Calu3 (cell line): ENCODE measurements at regions not wholly inside any gene's neighbourhood (a gene's known extent, or its start where the extent isn't known, plus 50 kb on each side); places are given as distances from the start of the nearest gene placed in this dataset.

ENCODE experiments used
- BruUV-seq: library from RNA; stranded (reverse); fragments of 400-500 nt; replicated peaks from 2 replicates; lab custom pipeline; 2021; lab: Mats Ljungman, UMichigan
- CTCF ChIA-PET: fragments of 300-600 bp; sonication (Branson Sonifier 250); formaldehyde crosslinking; loops from one replicate; lab custom pipeline; 2022; ENCODE audit warnings: antibody characterized with exemption; lab: Charles Lee
- DNase-seq: peaks from one replicate; pipeline ENCODE4 v3.0.0; 2022
- H3K27ac Mint-ChIP-seq: one replicate; pipeline ENCODE4 v1.8.0; 2022; ENCODE audit warnings: mixed read lengths; ENCODE audit not compliant: unreplicated experiment
- H3K27me3 Mint-ChIP-seq: one replicate; pipeline ENCODE4 v1.8.0; 2022; ENCODE audit warnings: mixed read lengths; ENCODE audit not compliant: unreplicated experiment
- H3K36me3 Mint-ChIP-seq: one replicate; pipeline ENCODE4 v1.8.0; 2022; ENCODE audit warnings: mild to moderate bottlenecking, moderate library complexity, mixed read lengths; ENCODE audit not compliant: insufficient read depth, unreplicated experiment
- H3K4me1 Mint-ChIP-seq: one replicate; pipeline ENCODE4 v1.8.0; 2022; ENCODE audit warnings: mild to moderate bottlenecking, low read depth, mixed read lengths; ENCODE audit not compliant: unreplicated experiment
- H3K4me3 Mint-ChIP-seq: one replicate; pipeline ENCODE4 v1.8.0; 2022; ENCODE audit warnings: mild to moderate bottlenecking, low read depth, moderate library complexity, mixed read lengths; ENCODE audit not compliant: unreplicated experiment
- H3K9me3 Mint-ChIP-seq: one replicate; pipeline ENCODE4 v1.8.0; 2022; ENCODE audit warnings: low read depth, mixed read lengths; ENCODE audit not compliant: unreplicated experiment
- intact Hi-C: fragments of 100-400 bp; cut with micrococcal nuclease; formaldehyde crosslinking; loops from one replicate; pipeline ENCODE4 v1.10.0; 2022; ENCODE audit not compliant: unreplicated experiment
- TF ChIP-seq, protein P1 (sequence below): fragments of 200-600 bp; IDR thresholded peaks from one replicate; pipeline ENCODE4 v1.8.0; 2022; ENCODE audit warnings: antibody characterized with exemption; ENCODE audit not compliant: unreplicated experiment

DNA sequence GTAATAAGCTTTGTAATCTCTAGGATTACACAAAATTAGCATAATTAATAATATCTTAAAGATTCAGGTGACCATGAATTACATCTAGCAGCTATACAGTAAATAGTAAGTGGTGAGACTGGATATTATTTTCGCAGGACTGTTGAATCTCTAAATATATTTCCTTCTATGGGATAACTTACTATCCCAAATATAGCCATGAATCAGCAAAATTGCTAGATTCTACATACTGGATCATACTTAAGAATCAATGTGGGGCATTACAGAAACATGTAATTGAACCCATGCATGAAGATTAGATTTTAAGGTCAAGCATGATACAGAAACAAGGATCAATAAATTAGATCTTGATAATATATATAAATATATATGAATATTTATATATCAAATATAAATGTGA, 1203.4 kb downstream of the BRINP3 start:
- no peak for DNase-seq
- Mint-ChIP-seq H3K27me3 (no peaks in the 10 kb centered on the region), H3K9me3 (peaks cover 2% of the 10 kb centered on the region), H3K4me1 (no peaks in the 10 kb centered on the region), H3K27ac (no peak overlapping the region), H3K36me3 (no peaks in the 10 kb centered on the region), H3K4me3 (no peak overlapping the region)
- TF ChIP-seq, protein P1, sequence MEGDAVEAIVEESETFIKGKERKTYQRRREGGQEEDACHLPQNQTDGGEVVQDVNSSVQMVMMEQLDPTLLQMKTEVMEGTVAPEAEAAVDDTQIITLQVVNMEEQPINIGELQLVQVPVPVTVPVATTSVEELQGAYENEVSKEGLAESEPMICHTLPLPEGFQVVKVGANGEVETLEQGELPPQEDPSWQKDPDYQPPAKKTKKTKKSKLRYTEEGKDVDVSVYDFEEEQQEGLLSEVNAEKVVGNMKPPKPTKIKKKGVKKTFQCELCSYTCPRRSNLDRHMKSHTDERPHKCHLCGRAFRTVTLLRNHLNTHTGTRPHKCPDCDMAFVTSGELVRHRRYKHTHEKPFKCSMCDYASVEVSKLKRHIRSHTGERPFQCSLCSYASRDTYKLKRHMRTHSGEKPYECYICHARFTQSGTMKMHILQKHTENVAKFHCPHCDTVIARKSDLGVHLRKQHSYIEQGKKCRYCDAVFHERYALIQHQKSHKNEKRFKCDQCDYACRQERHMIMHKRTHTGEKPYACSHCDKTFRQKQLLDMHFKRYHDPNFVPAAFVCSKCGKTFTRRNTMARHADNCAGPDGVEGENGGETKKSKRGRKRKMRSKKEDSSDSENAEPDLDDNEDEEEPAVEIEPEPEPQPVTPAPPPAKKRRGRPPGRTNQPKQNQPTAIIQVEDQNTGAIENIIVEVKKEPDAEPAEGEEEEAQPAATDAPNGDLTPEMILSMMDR, result no peak
- CTCF ChIA-PET, result no interaction called here
- no TSS peak for BruUV-seq
- intact Hi-C loops, result no loop called here

DNA sequence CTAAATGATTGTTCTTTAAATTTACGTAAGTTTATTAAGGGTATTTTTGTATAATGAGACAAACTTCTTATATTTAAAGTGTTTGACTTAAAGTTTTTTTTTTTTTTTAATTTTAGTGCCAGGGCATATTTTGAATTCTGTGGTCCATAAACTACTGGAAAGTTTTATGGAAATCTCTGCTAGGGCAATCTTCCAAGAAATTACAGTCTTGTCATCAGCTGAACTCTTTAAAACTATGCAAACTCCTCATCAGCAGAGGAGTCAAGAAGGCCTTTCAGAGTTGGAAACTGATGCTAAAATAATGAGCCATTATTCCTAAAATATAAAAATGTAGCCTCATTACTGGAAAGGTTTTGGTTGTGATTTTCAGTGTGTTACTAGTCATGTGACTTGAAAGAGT, 1201.9 kb downstream of the BRINP3 start:
- Mint-ChIP-seq H3K4me3 (no peak overlapping the region), H3K9me3 (peaks cover 2% of the 10 kb centered on the region), H3K27me3 (no peaks in the 10 kb centered on the region), H3K27ac (no peak overlapping the region), H3K4me1 (no peaks in the 10 kb centered on the region), H3K36me3 (no peaks in the 10 kb centered on the region)
- TF ChIP-seq, protein P1, result no peak
- CTCF ChIA-PET, result interaction anchor here (1.3 kb wide), 1 partner anchor 12 kb away, joined by 4 read pairs; no protein-coding TSS in a partner anchor
- intact Hi-C loops, result no loop called here
- no TSS peak for BruUV-seq
- DNase-seq, result no peak

DNA sequence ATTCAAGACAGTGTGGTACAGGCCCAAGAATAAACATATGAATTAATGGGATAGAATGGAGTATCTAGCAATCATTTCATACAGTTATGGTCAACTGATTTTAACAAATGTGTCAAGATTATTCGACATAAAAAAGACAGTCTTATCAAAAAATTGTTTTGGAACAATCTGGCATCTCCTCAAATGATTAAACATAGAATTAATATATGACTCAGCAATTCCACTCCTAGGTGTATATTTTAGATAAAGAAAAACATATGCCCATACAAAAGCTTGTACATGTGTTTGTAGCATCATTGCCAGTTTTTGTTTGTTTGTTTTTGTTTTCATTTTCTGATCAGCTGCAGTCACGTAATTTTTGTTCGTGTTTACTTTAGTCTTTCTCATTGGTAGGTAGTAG, 1188.3 kb downstream of the BRINP3 start:
- TF ChIP-seq, protein P1, result no peak
- H3K27ac Mint-ChIP-seq, result no peak overlapping the region

DNA sequence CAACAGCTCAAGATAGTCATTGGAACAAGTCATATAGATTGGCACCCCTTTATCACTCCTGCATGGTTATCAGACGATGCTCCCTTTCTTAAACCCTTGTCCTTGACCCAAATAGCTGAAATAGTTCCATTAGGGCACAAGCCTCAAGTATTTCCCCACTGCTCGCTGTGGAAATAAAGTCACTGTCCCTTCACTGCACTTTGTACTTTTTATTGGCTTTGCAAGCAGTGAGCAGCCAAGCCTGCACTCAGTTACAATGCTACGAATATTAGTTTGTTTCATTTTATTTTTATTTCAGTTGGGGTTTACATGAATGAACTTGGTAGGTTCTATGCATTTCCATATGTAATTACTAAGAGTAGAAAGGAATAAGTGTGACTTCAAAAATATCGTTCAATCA, 1176.4 kb downstream of the BRINP3 start:
- Mint-ChIP-seq H3K27ac (no peak overlapping the region), H3K36me3 (no peaks in the 10 kb centered on the region), H3K4me1 (no peaks in the 10 kb centered on the region), H3K9me3 (no peaks in the 10 kb centered on the region), H3K4me3 (no peak overlapping the region), H3K27me3 (no peaks in the 10 kb centered on the region)
- CTCF ChIA-PET, result no interaction called here
- intact Hi-C loops, result no loop called here
- BruUV-seq, result no TSS peak
- TF ChIP-seq, protein P1, result no peak
- no peak for DNase-seq

More for the DNA sequence above, 1188.3 kb downstream of the BRINP3 start:
- CTCF ChIA-PET, result no interaction called here
- H3K4me1 Mint-ChIP-seq, result no peaks in the 10 kb centered on the region
- intact Hi-C loops, result no loop called here
- no peaks in the 10 kb centered on the region for H3K27me3 Mint-ChIP-seq
- no TSS peak for BruUV-seq
- H3K9me3 Mint-ChIP-seq, result no peaks in the 10 kb centered on the region
- no peak for DNase-seq
- no peak overlapping the region for H3K4me3 Mint-ChIP-seq
- H3K36me3 Mint-ChIP-seq, result no peaks in the 10 kb centered on the region
